ENCODE measurements at regions not wholly inside any gene's neighbourhood (a gene's known extent, or its start where the extent isn't known, plus 50 kb on each side); places are given as distances from the start of the nearest gene placed in this dataset.

DNA sequence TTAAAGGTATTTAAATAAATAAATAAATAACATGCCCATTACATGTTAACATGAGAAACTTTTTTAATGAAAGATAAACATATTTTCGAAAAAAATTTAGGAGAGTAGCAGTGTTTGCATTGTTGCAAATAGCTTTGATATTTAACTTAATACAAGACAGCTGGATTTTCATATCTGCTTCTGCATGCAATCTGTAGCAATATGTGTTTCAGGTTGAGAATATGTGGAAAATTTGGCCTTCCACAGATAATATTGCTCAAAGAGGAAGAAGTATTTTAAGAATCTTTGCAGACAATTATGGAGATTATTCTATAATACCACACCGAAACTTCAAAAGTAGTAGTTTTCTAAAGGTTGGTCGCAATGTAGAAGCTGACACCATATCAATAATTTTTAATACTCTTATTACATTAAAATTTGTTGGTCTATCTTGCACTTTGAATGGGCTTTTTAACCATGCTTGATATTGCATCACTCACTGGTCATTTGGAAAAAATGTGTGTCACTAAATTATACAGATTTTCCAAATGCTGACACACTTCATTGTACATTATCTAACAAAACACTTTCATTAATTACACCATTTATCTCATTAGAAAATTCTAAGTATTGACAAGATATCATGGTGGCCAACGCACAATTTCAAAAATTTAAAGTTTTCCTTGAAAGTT lies 229.8 kb upstream of the HDAC9 start:
- no peak for TF ChIP-seq EZH2phosphoT487 (IDR thresholded peaks at IDR 0.05; ENCODE audit: borderline replicate concordance, low read depth, low read length)
- TF ChIP-seq, protein P1, sequence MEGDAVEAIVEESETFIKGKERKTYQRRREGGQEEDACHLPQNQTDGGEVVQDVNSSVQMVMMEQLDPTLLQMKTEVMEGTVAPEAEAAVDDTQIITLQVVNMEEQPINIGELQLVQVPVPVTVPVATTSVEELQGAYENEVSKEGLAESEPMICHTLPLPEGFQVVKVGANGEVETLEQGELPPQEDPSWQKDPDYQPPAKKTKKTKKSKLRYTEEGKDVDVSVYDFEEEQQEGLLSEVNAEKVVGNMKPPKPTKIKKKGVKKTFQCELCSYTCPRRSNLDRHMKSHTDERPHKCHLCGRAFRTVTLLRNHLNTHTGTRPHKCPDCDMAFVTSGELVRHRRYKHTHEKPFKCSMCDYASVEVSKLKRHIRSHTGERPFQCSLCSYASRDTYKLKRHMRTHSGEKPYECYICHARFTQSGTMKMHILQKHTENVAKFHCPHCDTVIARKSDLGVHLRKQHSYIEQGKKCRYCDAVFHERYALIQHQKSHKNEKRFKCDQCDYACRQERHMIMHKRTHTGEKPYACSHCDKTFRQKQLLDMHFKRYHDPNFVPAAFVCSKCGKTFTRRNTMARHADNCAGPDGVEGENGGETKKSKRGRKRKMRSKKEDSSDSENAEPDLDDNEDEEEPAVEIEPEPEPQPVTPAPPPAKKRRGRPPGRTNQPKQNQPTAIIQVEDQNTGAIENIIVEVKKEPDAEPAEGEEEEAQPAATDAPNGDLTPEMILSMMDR (conservative IDR thresholded peaks at IDR 0.05; ENCODE audit: low read length) = no peak
- POLR2A ChIA-PET = interaction anchor here (1.2 kb wide), 1 partner anchor 9 kb away, joined by 3 read pairs; no protein-coding TSS in a partner anchor
- no TSS peak for BruUV-seq (replicated peaks)
- Histone ChIP-seq H3K36me3 (ENCODE audit: insufficient read depth, low read length) (no peaks in the 10 kb centered on the region), H3K4me3 (ENCODE audit: low read depth, low read length, poor library complexity, severe bottlenecking) (no peak overlapping the region), H4K20me1 (ENCODE audit: insufficient read depth, low read length) (no peaks in the 10 kb centered on the region), H3K9me3 (ENCODE audit: low read length) (peaks cover 10% of the 10 kb centered on the region; the same call in 1 of the 2 replicates), H2AFZ (ENCODE audit: low read length) (no peak overlapping the region), H3K4me1 (ENCODE audit: insufficient read depth, low read length, poor library complexity, severe bottlenecking) (no peaks in the 10 kb centered on the region), H3K4me2 (ENCODE audit: low read length) (no peak overlapping the region), H3K9me2 (ENCODE audit: insufficient read depth, low read length) (no peaks in the 10 kb centered on the region), H3K27ac (ENCODE audit: low read depth, low read length, poor library complexity, severe bottlenecking) (no peak overlapping the region), H3K79me2 (ENCODE audit: insufficient read depth, low read depth, low read length) (no peaks in the 10 kb centered on the region; the same call in 1 of the 2 replicates)
- intact Hi-C loops (cut with micrococcal nuclease; ENCODE audit: unreplicated experiment) = no loop called here
- DNase-seq (ENCODE audit: low spot score) = no peak
- CTCF ChIA-PET (ENCODE audit: unreplicated experiment) = no interaction called here

DNA sequence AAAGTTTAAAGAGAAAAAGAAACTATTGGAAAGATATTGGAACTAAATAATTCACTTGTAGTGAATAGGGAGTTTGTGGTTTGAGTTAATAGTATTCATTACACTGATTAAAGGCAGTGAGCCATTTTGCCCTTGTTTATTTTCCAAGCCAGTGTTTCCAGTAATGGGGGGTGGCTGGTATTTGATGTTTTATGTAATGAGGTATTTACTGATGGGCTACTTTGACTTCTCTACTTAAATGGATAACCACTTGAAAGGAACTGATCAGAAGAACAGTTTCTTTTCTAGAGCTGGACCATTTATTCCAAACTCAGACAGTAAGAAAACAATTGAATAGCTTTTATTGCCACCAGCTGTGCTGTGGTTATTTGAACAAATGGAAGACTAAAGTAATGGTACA lies 227.0 kb upstream of the HDAC9 start:
- no peaks in the 10 kb centered on the region for H3K9me3 ChIP-seq (ENCODE audit: low read length)
- no peak for DNase-seq (ENCODE audit: low spot score)
- H3K27ac ChIP-seq (ENCODE audit: low read depth, low read length, poor library complexity, severe bottlenecking) = no peak overlapping the region
- CTCF ChIA-PET (ENCODE audit: unreplicated experiment) = no interaction called here
- H3K79me2 ChIP-seq (ENCODE audit: insufficient read depth, low read depth, low read length) = no peaks in the 10 kb centered on the region; the same call in 1 of the 2 replicates
- intact Hi-C loops (cut with micrococcal nuclease; ENCODE audit: unreplicated experiment) = no loop called here
- POLR2A ChIA-PET = no interaction called here
- H2AFZ ChIP-seq (ENCODE audit: low read length) = no peak overlapping the region
- TF ChIP-seq, protein P1 (conservative IDR thresholded peaks at IDR 0.05; ENCODE audit: low read length) = no peak
- no peak for TF ChIP-seq EZH2phosphoT487 (IDR thresholded peaks at IDR 0.05; ENCODE audit: borderline replicate concordance, low read depth, low read length)
- no TSS peak for BruUV-seq (replicated peaks)
- no peaks in the 10 kb centered on the region for H3K4me1 ChIP-seq (ENCODE audit: insufficient read depth, low read length, poor library complexity, severe bottlenecking)
- H3K36me3 ChIP-seq (ENCODE audit: insufficient read depth, low read length) = no peaks in the 10 kb centered on the region
- no peak overlapping the region for H3K4me3 ChIP-seq (ENCODE audit: low read depth, low read length, poor library complexity, severe bottlenecking)
- no peaks in the 10 kb centered on the region for H3K9me2 ChIP-seq (ENCODE audit: insufficient read depth, low read length)
- H3K4me2 ChIP-seq (ENCODE audit: low read length) = no peak overlapping the region
- no peaks in the 10 kb centered on the region for H4K20me1 ChIP-seq (ENCODE audit: insufficient read depth, low read length)

DNA sequence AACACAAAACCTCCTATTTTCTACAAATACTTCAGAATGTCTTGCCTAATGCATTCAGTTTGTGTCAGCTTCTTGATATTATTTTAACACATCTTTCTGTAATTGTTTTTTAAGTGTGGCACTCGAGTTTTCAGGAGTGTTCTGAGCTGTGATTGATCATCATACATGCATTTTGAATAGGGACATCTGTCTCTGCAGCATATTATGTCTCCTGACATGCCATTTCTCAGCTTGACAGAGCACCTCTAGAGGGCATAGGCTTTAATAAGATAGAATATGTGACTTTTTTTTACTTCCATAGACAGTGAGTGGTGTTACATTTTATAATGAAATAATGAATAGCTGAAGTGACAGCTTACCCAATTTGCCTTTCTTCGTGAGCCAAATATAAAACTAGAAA lies 219.2 kb upstream of the HDAC9 start:
- Histone ChIP-seq H3K36me3 (ENCODE audit: insufficient read depth, low read length) (no peaks in the 10 kb centered on the region), H3K4me3 (ENCODE audit: low read depth, low read length, poor library complexity, severe bottlenecking) (no peak overlapping the region), H3K9me2 (ENCODE audit: insufficient read depth, low read length) (no peaks in the 10 kb centered on the region), H3K4me2 (ENCODE audit: low read length) (no peak overlapping the region), H4K20me1 (ENCODE audit: insufficient read depth, low read length) (no peaks in the 10 kb centered on the region), H3K4me1 (ENCODE audit: insufficient read depth, low read length, poor library complexity, severe bottlenecking) (no peaks in the 10 kb centered on the region), H3K27ac (ENCODE audit: low read depth, low read length, poor library complexity, severe bottlenecking) (no peak overlapping the region), H3K79me2 (ENCODE audit: insufficient read depth, low read depth, low read length) (no peaks in the 10 kb centered on the region), H2AFZ (ENCODE audit: low read length) (no peak overlapping the region), H3K9me3 (ENCODE audit: low read length) (no peaks in the 10 kb centered on the region)
- DNase-seq (ENCODE audit: low spot score) = no peak
- POLR2A ChIA-PET = interaction anchor here (1.0 to 1.7 kb wide), 2 partner anchors 9 to 14 kb away, joined by 4 to 8 read pairs; no protein-coding TSS in a partner anchor
- intact Hi-C loops (cut with micrococcal nuclease; ENCODE audit: unreplicated experiment) = no loop called here
- no peak for TF ChIP-seq EZH2phosphoT487 (IDR thresholded peaks at IDR 0.05; ENCODE audit: borderline replicate concordance, low read depth, low read length)
- TF ChIP-seq, protein P1 (conservative IDR thresholded peaks at IDR 0.05; ENCODE audit: low read length) = no peak; the same call in 1 of the 2 replicates
- no TSS peak for BruUV-seq (replicated peaks)
- CTCF ChIA-PET (ENCODE audit: unreplicated experiment) = no interaction called here
